M059J (cell line): ENCODE measurements at regions not wholly inside any gene's neighbourhood (a gene's known extent, or its start where the extent isn't known, plus 50 kb on each side); places are given as distances from the start of the nearest gene placed in this dataset.
"Not testable (repeated sequence)": the region's sequence is repeated elsewhere in the genome, so short reads cannot be mapped to it uniquely, and the experiment has no call there.

Experiments
- DNase-seq: peaks from one replicate; pipeline ENCODE4 v3.0.0-alpha.2; 2012; ENCODE audit warnings: low read depth

GRCh38 chr3:127440384-127440783 lies 150.1 kb downstream of the TPRA1 start:
- DNase-seq: no peak

DNA sequence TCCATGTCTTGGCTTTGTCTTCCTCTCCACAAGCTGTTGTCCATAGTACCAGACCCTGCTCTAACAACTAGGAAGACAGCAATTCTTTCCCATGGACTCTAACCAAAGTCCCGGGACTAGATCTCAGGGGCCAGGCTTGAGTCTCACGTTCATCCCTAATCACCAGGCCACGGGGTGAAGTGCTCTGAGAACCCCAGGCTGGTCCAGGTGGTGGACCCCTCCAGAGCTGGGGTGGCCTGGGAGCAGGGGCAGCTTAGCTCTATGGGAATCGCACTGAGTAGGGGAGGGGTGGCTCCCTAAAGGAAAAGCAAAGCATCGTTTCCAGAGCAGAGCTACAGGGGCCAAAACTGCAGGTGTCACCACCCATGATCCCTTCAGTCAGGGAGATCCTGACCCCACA lies 150.9 kb downstream of the TPRA1 start:
- DNase-seq: no peak

DNA sequence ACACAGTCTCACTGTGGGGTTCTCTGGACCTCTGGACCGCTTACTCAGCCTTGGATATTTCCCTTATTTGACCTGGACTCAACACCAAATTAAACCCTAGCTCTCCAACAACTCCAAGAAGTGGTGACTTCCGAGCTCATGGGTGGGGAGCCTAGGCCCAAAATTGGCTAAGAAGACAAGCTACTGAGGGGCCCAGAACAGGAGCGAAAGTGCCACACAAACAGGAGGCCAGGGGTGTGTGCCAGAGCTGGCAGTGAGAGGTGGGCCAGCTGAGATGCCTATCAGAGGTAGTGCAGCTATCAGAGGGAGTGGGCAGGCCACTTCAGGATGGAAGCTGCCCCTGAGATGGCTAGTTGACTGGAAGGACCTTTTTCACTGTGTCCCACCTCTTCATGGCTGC lies 151.1 kb upstream of the PRR20G start:
- no peak for DNase-seq

DNA sequence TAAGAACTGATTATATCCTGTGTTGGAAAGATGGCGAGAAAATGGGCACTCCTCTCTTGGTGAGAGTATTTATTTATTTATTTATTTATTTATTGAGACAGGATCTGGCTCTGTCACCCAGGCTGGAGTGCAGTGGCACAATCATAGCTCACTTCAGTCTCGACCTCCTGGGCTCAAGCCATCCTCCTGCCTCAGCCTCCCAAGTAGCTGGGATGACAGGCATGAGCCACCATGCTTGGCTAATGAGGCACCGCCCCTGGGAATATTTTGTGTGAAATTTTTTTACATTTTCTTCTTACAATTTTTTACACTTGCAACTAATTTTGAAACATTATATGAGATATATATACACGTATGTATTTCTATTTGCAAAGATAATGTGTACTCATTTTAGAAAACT lies 150.5 kb upstream of the PRR20G start:
- DNase-seq: no peak

DNA sequence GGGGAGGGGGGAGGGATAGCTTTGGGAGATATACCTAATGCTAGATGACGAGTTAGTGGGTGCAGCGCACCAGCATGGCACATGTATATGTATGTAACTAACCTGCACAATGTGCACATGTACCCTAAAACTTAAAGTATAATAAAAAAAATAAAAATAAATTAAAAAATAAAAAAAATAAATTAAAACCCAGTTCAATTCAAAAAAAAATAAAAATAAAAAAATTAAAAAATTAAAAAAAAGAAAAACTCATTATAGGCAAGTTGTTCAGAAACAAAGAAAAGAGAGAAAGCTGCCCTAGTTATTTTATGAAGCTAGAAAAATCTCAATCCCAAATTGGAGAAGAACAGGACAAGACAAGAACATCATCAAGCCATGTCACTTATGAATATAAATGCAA lies 147.5 kb upstream of the PRR20G start:
- DNase-seq: not testable (repeated sequence)

- DNase-seq: no peak
These were observed 143.2 kb upstream of the PRR20G start for GRCh38 chr3:127431066-127431465.

DNA sequence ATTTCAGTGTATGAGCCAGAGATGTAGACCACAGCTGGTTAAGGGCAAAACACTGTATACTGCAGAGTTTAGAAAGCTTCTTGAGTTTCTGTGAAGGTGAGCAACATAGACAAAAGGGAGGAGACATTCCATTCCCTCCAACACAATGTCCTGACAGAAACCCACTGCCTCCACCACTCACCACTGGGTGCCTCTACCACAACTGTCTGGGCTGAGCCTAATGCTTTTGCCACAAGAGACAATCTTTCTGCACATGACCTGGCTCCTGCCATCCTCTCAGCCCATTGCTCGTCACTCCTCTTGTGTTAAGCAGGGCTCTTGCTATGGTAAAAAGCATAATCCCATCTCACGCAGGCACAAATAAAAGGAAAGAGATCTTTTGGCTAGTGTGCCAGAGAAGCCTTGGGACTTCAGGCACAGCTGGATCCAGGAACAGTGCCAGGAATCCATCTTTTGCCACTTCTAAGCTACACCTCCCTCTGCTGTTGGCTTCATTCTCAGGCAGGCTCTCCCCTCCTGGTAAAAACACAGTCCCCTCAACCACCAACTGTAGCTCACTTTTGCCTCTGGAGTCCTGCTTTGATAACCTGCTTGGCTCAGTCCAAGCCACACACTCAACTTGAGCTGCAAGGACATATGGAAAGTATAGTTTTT lies 140.6 kb upstream of the PRR20G start:
- no peak for DNase-seq

GRCh38 chr3:127427666-127428065 lies 139.8 kb upstream of the PRR20G start:
- no peak for DNase-seq

- no peak for DNase-seq
These were observed 139.3 kb upstream of the PRR20G start for GRCh38 chr3:127427156-127427555.

GRCh38 chr3:127426444-127427153 lies 138.8 kb upstream of the PRR20G start:
- no peak for DNase-seq

- no peak for DNase-seq
These were observed 137.9 kb upstream of the PRR20G start for GRCh38 chr3:127425505-127426443.

GRCh38 chr3:127424766-127425504 lies 137.1 kb upstream of the PRR20G start:
- no peak for DNase-seq

DNA sequence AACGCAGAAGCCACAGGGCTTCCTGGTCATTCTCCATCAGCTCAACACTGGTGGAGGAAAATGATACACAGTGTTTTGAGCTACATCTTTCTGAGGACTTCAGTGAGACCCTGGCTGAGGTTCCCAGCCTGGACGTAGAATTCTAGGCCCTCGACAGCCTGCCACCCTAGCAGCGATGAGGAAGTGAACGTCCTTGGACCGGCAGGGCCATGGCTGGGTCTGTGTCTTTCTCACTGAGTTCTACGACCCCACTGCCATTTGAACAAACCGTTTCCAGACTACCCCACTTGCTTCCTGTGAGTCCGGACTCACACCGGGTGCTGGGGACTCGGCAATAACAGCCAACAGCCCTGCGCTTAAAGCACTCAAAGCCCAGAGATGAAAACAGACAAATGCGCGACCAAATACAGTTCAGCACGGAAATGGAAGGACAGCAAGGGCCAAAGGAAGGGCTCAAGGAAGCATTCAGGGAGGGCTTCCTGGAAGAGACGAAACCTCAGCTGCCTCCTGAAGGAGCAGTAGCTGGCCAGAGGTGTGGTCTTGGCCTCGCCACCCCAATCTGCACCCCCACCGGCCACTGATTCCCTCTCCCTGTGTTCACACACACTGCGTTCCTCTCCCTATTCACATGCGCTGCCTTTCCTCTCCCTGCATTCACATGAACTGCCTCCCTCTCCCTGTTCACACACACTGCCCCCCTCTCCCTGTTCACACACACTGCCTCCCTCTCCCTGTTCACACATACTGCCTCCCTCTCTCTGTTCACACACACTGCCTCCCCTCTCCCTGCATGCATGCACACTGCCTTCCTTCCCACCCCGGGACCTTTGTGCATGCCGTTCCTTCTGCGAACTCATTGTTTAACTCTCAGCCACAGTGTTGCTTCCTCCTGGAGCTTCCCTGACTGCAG lies 136.3 kb upstream of the PRR20G start:
- DNase-seq: no peak

GRCh38 chr3:127422663-127423375 lies 135.0 kb upstream of the PRR20G start:
- no peak for DNase-seq

DNA sequence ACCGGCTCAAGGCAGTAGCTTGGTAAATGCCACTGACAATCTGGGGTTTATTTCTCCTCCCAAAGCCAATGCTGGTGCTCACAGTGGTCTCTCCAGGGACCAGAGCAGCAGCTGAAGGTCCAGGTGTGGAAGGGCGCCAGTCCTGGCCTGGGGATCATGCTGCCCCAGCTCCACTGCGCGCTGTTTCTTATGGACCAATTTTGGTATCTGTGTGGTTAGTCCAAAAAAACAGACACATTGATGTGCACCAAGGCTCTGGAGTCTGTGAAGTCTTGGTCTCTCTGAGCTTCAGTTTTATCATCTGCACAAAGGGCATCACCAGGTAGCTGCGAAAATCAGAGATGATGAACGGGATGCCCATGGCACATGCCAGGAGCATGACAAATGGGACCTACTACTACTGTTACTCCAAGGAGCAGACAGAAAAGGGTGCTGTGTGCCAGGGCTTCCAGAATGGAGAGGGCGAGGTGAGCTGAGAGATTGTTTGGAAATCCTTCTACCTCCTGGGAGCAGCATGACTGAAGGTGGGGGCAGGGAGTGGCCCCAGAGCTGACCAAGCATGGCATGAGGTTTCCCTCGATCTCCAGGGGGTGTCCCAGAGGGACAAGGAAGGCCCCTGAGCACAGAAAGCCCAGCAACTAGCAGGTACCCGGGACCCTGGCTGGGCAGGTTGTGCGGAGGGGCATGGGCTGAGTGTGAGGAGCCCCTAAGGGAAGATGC lies 134.3 kb upstream of the PRR20G start:
- no peak for DNase-seq

DNA sequence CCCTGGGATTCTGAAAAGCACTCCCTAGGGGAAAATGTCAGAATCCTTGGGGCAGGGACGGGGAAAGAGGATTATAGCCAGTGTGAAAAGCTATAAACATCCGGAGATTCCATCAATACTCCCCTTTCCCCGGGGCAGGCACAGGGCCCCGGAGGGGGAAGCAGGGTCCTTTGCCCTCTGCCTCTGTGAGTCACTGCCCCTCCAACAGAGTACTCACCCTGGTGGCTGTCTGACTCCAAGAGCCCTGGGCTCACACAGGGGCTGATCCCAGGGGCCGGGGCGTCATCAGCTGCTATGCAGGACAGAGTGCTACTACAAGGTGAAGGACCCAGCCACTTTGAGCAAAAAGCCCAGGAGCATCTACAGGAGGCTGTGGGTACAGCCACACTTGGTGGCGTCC lies 133.0 kb upstream of the PRR20G start:
- DNase-seq: no peak

GRCh38 chr3:127419641-127420553 lies 132.1 kb upstream of the PRR20G start:
- no peak for DNase-seq

DNA sequence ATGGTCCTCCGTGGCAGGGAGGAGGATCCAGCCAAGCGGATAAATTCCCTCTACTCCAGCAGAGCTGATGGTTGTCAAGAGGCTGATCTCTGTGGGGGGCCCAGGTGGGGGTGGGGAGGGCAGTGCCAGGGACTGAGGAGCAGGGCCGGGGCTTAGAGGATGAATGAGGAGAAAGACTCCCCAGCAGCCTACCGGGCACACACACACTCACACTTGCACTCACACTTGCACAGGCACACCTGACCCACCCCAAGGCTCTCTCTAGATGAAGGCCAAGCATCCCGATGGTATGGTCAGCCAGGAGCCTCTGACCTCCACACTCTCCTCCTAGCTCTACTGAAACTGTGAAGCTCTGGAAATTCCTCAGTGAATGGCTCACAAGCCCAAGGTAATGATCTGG lies 131.3 kb upstream of the PRR20G start:
- DNase-seq: no peak
